MM.1S (cell line): ENCODE measurements at regions not wholly inside any gene's neighbourhood (a gene's known extent, or its start where the extent isn't known, plus 50 kb on each side); places are given as distances from the start of the nearest gene placed in this dataset.

Experiments
- CTCF ChIP-seq: fragments of 300-600 bp; sonication (generic); IDR thresholded peaks from 2 replicates; pipeline ENCODE4 v1.5.1; 2016; ENCODE audit warnings: antibody characterized with exemption, low read length, mixed read lengths
- EZH2 ChIP-seq: fragments of 300-600 bp; sonication (generic); optimal IDR thresholded peaks from 2 replicates; pipeline ENCODE3; 2017; ENCODE audit warnings: low read depth, mild to moderate bottlenecking, antibody characterized with exemption, low read length, mixed read lengths
- EZH2phosphoT487 ChIP-seq: fragments of 300-600 bp; sonication (generic); IDR thresholded peaks from 2 replicates; pipeline ENCODE4 v1.6.1; 2018; ENCODE audit warnings: antibody characterized with exemption, low read length

GRCh38 chr14:42736408-42736807, 1129.7 kb downstream of the LRFN5 start:
- no peak for TF ChIP-seq CTCF
- TF ChIP-seq EZH2phosphoT487: no peak
- no peak for TF ChIP-seq EZH2
